GM18909 (cell line): ENCODE measurements at regions not wholly inside any gene's neighbourhood (a gene's known extent, or its start where the extent isn't known, plus 50 kb on each side); places are given as distances from the start of the nearest gene placed in this dataset.

Experiments used
- ATAC-seq: cut with Tn5 transposase; IDR thresholded peaks from one replicate; pipeline ENCODE4 v1.9.1; 2021; ENCODE audit warnings: mild to moderate bottlenecking; ENCODE audit not compliant: unreplicated experiment, poor library complexity

GRCh38 chr3:30290479-30290878 is 315.9 kb upstream of the TGFBR2 start:
- ATAC-seq: no peak

- no peak for ATAC-seq
These were observed 314.1 kb upstream of the TGFBR2 start for GRCh38 chr3:30292192-30292893.

GRCh38 chr3:30293621-30294240 is 312.7 kb upstream of the TGFBR2 start:
- no peak for ATAC-seq

DNA sequence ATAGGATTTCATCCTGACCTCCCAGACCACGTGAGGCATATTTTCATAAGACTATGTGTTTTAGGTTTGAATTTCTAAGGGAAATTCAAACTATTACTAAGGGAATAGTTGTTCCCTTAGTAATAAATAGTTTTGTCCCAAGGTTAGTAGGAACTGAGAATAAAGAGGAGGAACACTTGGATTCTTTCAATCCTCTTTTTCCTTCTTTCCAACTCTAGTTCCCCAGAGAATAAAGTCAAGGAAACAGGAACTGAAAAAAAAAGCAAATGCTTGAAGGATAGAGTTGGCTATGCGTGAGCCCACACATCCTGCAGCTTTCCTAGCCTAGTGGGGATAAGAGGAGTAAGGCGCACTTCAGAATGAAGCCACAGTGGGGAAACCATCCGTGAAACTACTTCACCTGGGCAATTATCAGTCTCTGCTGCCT is 312.1 kb upstream of the TGFBR2 start:
- ATAC-seq: no peak

GRCh38 chr3:30297112-30297511 is 309.3 kb upstream of the TGFBR2 start:
- no peak for ATAC-seq

DNA sequence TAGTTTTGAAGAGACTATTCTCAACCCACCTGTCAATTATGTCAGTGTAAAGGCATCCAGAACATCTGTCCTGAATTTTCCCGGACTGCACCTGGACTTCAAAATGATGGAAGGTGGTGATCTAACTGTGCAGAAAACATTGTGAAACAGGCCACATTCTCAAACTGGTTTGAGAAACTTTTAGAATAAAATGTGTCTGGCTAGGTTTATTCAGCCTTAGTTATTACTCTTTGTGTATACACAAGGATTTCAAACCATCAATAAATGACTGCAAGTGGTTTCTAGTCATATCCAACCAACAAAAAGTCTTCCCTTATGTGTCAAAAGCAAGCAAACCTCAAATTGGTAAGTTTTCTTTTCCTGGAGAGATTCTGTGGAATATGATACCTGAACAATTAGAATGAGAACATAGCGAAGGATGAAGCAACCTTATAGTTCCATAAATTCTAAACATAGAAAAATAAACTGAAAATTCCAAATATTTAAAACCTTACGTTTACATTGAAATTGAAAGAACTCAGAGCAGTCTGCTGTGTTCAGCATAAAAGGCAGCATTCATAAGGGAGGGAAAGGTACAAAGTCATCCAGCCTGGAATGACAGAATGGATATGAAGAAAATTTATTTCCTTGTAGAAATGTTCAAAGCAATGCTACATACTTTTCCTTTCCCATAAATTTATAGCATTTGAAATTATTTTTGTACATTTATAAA is 306.6 kb upstream of the TGFBR2 start:
- no peak for ATAC-seq

- ATAC-seq: no peak
These were observed 305.6 kb upstream of the TGFBR2 start for GRCh38 chr3:30300809-30301208.

DNA sequence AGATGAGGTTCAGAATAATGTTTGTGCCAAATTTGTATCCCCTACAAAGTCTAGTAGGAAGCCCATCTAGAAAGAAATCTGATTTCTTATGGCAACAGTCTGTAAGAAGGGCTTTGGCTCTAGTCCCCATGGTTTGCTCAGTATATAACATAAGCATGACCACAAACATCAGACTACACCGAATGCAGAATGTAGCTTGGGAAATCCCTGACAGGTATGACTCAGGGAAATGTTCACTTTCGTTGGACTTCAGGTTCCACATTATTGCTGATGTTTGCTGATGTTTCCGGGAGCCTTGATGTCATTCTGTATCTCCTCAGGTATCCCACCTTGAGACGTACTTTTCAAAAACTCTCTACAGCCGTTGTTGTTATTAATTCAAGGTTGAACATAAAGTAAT is 304.4 kb upstream of the TGFBR2 start:
- ATAC-seq: no peak

GRCh38 chr3:30303770-30304169 is 302.6 kb upstream of the TGFBR2 start:
- ATAC-seq: no peak

DNA sequence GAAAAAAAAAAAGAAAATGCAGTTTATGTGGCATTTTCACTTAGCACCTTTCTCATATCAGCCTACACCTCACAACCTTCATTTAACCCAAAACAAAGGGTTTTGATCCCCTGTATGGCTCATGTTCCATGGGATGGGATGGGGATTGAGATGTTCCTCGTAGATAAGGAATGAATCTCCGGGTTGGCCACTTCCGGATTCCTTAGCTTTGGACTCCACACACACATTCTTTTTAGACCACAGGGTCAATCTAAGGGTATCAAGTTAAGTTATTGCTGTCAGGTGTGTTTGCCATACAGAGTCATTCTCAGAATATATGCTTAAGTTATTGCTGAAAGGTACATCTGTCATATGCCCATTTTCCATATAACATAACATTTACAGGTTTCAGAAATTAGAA is 301.4 kb upstream of the TGFBR2 start:
- ATAC-seq: no peak

- ATAC-seq: no peak
These were observed 299.5 kb upstream of the TGFBR2 start for GRCh38 chr3:30306896-30307295.

GRCh38 chr3:30307372-30307950 is 298.9 kb upstream of the TGFBR2 start:
- ATAC-seq: no peak

- ATAC-seq: no peak
These were observed 298.3 kb upstream of the TGFBR2 start for GRCh38 chr3:30308131-30308530.

- no peak for ATAC-seq
These were observed 296.1 kb upstream of the TGFBR2 start for GRCh38 chr3:30309961-30310954.

- no peak for ATAC-seq
These were observed 294.6 kb upstream of the TGFBR2 start for GRCh38 chr3:30311781-30312180.

DNA sequence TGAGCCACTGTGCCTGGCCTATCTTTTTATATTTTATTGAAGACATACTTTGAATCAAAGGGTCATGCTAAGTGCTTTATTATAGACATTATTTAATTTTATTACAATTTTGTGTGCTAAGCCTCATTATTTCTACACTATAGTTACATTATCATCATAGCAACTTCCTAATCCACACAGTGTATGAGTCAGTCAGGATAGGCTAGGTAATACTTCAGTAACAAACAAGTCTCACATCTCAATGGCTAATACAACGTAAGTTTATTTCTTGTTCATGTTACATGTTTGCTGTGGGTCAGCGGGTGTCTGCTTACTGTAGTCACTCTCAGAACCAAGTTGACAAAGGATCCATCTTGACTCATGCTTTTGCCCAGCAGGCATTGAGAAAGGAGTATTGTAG is 292.6 kb upstream of the TGFBR2 start:
- ATAC-seq: no peak

- ATAC-seq: no peak
These were observed 291.6 kb upstream of the TGFBR2 start for GRCh38 chr3:30314757-30315325.

- no peak for ATAC-seq
These were observed 291.0 kb upstream of the TGFBR2 start for GRCh38 chr3:30315447-30315846.

GRCh38 chr3:30317561-30317960 is 288.8 kb upstream of the TGFBR2 start:
- ATAC-seq: no peak

DNA sequence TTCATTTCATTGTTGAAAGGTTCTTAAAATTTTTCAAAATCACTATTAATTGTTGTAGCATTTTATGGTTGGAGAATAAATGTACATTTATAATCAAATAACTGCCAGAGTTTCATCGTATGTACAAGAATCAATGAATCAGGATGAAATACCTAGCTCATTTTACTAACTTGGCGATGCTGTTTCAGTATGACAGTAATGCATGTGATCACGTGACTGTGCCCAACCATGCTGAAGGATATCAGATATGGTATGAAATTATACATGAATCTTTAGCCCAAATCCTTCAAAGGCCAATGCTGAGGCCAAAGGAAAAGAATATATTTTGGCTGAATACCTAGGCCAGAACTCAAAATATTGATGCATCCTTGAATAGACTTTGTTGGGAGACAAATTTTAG is 288.3 kb upstream of the TGFBR2 start:
- ATAC-seq: no peak
